ENCODE measurements at regions not wholly inside any gene's neighbourhood (a gene's known extent, or its start where the extent isn't known, plus 50 kb on each side); places are given as distances from the start of the nearest gene placed in this dataset.

DNA sequence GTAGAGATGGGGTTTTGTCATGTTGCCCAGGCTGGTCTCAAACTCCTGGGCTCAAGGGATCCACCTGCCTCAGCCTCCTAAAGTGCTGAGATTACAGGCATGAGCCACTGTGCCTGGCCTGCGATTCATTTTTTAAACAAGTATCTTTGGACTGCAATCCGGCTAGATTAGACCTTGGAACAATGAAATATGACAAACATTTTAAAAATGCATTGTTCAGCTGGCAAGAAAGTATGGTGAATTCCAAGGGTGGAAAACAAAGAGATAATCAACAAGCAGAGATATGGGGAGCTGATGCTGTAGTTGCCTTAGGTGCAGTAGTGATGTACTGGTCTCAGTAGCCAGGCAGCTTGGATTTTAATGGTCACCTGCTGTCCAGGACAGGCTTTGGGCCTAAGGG is 95.8 kb upstream of the GOLGA8J start:
- TF ChIP-seq, protein P1, sequence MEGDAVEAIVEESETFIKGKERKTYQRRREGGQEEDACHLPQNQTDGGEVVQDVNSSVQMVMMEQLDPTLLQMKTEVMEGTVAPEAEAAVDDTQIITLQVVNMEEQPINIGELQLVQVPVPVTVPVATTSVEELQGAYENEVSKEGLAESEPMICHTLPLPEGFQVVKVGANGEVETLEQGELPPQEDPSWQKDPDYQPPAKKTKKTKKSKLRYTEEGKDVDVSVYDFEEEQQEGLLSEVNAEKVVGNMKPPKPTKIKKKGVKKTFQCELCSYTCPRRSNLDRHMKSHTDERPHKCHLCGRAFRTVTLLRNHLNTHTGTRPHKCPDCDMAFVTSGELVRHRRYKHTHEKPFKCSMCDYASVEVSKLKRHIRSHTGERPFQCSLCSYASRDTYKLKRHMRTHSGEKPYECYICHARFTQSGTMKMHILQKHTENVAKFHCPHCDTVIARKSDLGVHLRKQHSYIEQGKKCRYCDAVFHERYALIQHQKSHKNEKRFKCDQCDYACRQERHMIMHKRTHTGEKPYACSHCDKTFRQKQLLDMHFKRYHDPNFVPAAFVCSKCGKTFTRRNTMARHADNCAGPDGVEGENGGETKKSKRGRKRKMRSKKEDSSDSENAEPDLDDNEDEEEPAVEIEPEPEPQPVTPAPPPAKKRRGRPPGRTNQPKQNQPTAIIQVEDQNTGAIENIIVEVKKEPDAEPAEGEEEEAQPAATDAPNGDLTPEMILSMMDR (IDR thresholded peaks at IDR 0.05; ENCODE audit: low read depth, low read length) = no peak
- TF ChIP-seq, protein P2, sequence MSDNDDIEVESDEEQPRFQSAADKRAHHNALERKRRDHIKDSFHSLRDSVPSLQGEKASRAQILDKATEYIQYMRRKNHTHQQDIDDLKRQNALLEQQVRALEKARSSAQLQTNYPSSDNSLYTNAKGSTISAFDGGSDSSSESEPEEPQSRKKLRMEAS (IDR thresholded peaks at IDR 0.05; ENCODE audit: low read depth, low read length) = no peak
- no peak for TF ChIP-seq POLR2A (IDR thresholded peaks at IDR 0.05; ENCODE audit: extremely low read depth, insufficient read length)

Data from NB4 (cell line).